HG03108 (cell line): ENCODE measurements at regions not wholly inside any gene's neighbourhood (a gene's known extent, or its start where the extent isn't known, plus 50 kb on each side); places are given as distances from the start of the nearest gene placed in this dataset.
"Not testable (repeated sequence)": the region's sequence is repeated elsewhere in the genome, so short reads cannot be mapped to it uniquely, and the experiment has no call there.

Source experiments
- ATAC-seq: cut with Tn5 transposase; IDR thresholded peaks from one replicate; pipeline ENCODE4 v1.9.1; 2021; ENCODE audit warnings: moderate library complexity; ENCODE audit not compliant: unreplicated experiment

DNA sequence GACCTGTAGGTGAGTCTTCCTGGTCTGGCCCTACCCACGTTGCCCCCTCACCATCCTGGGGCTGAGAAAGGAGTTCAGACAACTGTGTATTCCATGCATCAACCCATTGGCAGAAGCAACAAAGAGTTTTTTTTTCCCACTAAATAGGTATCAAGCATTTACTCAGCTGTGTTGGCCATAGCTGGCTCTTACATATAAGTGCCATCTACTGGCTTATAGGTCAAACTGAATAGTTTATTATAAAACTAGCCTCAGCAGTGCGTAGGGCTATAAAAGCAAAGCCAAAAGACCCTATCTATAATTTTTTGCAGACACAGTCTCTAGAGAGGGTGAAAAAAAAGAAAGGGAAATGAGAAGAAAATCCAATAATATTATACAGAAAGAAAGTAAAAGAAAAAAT lies 765.2 kb upstream of the MGAT4C start:
- no peak for ATAC-seq

GRCh38 chr12:87020071-87020470 lies 763.9 kb upstream of the MGAT4C start:
- ATAC-seq: no peak

- no peak for ATAC-seq
These were observed 759.2 kb upstream of the MGAT4C start for GRCh38 chr12:87015352-87015751.

- no peak for ATAC-seq
These were observed 752.7 kb upstream of the MGAT4C start for GRCh38 chr12:87008785-87009384.

- no peak for ATAC-seq
These were observed 744.9 kb upstream of the MGAT4C start for GRCh38 chr12:87001102-87001501.

DNA sequence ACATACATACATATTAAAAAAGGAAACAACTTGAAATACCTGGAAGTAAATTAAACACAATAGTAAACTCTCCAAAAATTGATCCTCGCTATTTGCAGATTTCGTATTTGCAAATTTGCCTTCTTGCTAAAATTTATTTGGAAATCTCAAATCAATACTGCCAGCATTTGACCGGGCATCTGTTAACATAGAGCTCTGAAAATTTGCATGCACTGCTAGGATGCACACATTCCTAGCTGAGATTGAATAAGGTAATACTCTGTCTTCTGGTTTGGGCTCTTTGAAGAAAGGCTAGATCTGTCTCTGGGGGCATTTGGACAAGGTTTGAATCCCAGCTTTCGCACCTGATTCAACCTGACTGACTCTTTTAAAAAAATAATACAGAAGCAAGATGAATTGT lies 729.1 kb upstream of the MGAT4C start:
- no peak for ATAC-seq

DNA sequence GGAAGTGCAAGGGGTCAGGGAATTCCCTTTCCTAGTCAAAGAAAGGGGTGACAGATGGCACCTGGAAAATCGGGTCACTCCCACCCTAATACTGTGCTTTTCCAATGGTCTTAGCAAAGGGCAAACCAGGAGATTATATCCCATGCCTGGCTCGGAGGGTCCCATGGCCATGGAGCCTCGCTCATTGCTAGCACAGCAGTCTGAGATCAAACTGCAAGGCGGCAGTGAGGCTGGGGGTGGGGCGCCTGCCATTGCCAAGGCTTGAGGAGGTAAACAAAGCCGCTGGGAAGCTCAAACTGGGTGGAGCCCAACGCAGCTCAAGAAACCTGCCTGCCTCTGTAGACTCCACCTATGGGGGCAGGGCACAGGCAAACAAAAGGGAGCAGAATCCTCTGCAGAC lies 714.4 kb upstream of the MGAT4C start:
- not testable (repeated sequence) for ATAC-seq

GRCh38 chr12:86959766-86960458 lies 703.7 kb upstream of the MGAT4C start:
- ATAC-seq: no peak

- no peak for ATAC-seq
These were observed 694.3 kb upstream of the MGAT4C start for GRCh38 chr12:86950444-86950843.

DNA sequence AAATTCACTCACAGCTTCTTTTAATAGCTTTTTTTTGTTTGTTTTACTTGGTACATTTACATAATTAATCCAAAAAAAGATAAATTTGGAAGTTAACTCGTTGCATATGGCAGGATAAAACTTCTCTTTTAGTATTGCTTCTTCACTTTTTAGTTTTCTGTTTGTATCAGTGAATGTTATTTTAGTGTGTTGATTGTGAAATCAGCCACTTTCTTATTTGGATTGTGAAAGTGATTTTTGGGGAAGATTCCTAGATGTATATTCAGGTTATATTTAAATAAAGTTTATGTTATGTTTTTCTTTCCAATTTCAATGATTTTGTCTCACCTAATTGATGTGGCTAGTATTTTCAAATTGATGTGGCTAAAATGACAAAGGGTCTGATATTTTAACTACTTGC lies 693.9 kb upstream of the MGAT4C start:
- ATAC-seq: no peak

- ATAC-seq: no peak
These were observed 692.7 kb upstream of the MGAT4C start for GRCh38 chr12:86948851-86949250.

DNA sequence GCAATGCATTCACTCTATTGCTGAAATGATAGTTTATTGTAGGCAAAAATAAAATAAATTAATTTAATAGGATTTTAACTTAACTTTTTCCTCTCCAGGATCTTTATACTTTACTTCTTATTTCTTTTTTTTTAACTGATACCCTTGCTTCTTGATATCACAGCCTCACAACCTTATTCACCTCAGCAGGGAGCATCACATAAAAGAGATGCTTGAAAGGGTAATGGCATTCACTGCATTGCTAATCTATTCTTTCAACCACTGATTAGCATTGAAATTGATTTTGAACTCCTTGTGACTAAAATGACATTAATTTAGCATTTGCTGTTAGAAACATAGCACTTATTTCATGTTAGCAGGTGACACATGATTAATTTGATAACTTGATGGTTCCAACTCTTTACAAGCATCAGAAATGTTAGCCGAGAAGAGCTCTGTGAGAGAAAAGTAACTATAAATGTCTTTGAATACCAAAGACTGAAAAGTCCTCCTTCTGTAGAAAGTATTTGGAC lies 689.5 kb upstream of the MGAT4C start:
- ATAC-seq: no peak

DNA sequence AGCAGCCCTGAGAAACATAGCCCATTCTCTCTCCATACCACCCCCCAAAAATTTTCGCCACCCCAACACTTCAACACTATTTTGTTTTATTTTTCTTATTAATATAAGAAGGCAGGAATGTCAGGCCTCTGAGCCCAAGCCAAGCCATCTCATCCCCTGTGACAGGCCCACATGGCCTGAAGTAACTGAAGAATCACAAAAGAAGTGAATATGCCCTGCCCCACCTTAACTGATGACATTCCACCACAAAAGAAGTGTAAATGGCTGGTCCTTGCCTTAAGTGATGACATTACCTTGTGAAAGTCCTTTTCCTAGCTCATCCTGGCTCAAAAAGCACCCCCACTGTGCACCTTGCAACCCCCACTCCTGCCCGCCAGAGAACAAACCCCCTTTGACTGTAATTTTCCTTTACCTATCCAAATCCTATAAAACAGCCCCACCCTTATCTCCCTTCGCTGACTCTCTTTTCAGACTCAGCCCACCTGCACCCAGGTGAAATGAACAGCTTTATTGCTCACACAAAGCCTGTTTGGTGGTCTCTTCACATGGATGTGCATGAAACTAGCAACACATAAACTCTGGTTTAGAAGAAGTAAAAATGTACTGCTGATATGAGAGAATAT lies 688.1 kb upstream of the MGAT4C start:
- not testable (repeated sequence) for ATAC-seq

DNA sequence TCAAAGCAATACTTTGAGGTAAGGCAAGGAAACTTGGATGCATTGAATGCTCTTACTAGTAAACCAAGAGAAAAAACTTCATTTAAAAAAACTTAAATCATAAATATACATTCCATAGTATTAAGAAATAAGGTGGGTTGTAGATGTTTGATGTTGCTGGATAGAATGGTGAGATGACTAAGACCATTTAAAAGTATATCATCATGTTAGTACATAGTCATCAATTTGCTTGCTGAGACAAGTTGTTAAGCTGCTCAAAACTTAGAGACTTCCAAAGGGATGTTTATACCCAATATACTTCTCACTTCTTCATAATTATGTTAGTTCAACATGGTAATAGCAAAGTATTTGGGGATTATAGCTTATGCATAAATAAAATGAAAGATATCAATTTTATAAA lies 675.5 kb upstream of the MGAT4C start:
- ATAC-seq: no peak

DNA sequence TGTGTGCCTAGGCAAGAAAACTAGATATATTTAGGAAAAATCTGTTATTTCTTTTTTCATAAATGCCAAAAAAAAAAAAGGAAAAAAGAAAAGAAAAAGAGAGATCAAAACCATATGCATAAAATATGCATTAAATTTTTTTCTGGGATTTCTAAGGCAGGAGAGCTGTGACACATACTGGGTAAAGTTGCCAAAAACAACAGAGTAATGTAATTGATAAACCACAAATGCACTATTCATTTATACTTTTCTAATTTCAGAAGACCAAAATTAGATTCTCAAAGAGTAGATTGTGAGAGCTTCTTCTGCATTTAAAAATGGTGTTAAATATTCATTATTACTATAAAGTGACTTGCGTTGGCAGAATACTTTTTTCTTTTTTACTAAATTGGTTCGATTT lies 673.8 kb upstream of the MGAT4C start:
- no peak for ATAC-seq

- no peak for ATAC-seq
These were observed 660.9 kb upstream of the MGAT4C start for GRCh38 chr12:86917121-86917520.

DNA sequence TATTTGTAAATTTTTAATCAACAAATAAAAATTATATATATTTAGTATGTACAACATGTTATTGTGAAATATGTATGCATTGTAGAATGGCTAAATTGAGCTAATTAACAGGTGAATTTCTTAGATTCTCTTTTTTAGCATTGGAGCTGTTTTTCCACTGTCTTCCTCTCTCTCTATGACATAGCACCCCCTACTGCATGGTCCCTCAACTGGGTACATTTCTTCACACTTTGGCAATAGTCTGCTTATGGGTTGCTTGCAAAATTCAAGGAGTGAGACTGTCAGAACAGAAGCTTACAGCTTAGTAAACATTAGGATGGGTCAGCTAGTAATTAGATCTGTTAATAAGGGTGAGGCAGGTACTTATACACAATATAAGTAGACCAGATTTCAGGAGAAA lies 658.5 kb upstream of the MGAT4C start:
- no peak for ATAC-seq

GRCh38 chr12:86911973-86912372 lies 655.8 kb upstream of the MGAT4C start:
- no peak for ATAC-seq

DNA sequence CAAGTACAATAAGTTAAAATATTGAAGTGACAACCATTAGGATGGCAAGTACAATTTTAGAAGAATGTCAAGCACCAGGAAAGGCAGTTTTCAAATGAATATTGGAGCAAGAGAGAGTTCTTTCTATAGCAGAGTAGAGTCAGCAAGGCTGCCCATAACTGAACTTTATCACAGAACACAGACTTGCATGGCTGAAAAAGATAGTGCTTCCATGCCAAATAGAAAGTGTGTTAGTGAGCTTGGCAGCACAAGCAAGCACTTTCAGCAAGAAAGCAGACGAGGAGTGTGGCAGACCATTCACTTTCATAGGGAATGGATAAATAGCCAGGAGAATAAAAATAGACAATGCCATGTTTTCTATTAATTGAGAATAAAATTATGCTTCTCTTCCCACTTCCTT lies 647.0 kb upstream of the MGAT4C start:
- ATAC-seq: no peak

GRCh38 chr12:86860776-86861175 lies 604.6 kb upstream of the MGAT4C start:
- no peak for ATAC-seq

DNA sequence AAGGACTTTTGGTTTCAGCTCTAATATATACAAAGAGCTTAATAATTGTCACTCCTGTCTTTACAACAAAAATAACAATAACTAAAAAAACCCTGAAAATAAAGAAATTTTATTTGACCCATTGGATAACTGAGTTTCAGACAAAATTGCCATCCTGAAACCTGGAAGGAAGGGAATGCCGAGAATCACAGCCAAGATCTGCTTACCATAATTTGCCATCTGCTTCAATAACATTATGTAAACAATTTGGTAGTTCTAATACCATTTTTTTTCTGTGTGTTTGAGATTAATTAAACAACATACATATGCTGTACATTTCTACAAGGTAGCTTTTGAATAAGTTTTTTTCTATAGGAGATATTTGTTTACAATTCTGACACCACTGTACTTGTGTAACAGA lies 596.3 kb upstream of the MGAT4C start:
- ATAC-seq: no peak

DNA sequence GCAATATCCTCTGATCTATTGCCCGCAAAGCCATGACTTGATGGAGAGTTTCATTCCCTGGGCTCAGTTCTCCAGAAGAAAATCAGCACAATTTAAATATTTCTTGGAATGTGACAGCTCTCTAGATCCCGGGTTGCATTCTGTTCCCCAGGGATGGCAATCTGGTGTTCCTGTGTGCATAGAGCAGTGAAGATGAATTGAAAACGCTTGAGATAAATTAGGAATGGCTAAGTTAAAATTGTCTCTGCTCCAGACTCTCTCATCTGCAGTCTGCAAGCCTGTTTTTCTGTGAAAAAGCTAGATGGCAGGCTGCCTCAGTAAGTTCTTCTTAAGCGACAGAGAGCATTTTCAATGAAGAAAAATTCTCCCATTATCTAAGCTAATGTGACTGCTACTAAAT lies 582.5 kb upstream of the MGAT4C start:
- ATAC-seq: no peak
